Stimulated activated naive B cell treated with anti-CD40 and anti-IgM and Interleukin-4, amounts not matched to agents 10 μg/mL and 1 μg/mL and 100 μg/mL, for 72 hours (primary cell): ENCODE measurements at regions not wholly inside any gene's neighbourhood (a gene's known extent, or its start where the extent isn't known, plus 50 kb on each side); places are given as distances from the start of the nearest gene placed in this dataset.
A peak's percentile ranks its signal among the peaks of the same experiment; 100 is the strongest.
"Not testable (repeated sequence)": the region's sequence is repeated elsewhere in the genome, so short reads cannot be mapped to it uniquely, and the experiment has no call there.

Experiments
- ATAC-seq, 2 donors: fragments of 150-1000 bp; cut with Tn5 transposase; replicated peaks; 2 replicates each; pipeline ENCODE4 v1.10.0; 2021; ENCODE audit warnings: moderate library complexity in 1 of 2
- DNase-seq: peaks from one replicate; pipeline ENCODE4 v3.0.0; 2021
- H3K27ac Mint-ChIP-seq: one replicate; pipeline ENCODE4 v1.8.0; 2022; ENCODE audit warnings: mild to moderate bottlenecking, mixed read lengths
- H3K27me3 Mint-ChIP-seq, 2 donors: one replicate each; pipeline ENCODE4 v1.8.0; 2022; ENCODE audit warnings: mixed read lengths in 2 of 2
- H3K36me3 Mint-ChIP-seq, 2 donors: one replicate each; pipeline ENCODE4 v1.8.0; 2022; ENCODE audit warnings: mixed read lengths in 2 of 2, mild to moderate bottlenecking in 1 of 2
- H3K4me1 Mint-ChIP-seq, 2 donors: one replicate each; pipeline ENCODE4 v1.8.0; 2022; ENCODE audit warnings: mixed read lengths in 2 of 2, mild to moderate bottlenecking in 1 of 2
- H3K4me3 Mint-ChIP-seq, 2 donors: one replicate each; pipeline ENCODE4 v1.8.0; 2022; ENCODE audit warnings: mild to moderate bottlenecking in 2 of 2, mixed read lengths in 2 of 2, moderate library complexity in 1 of 2
- H3K9me3 Mint-ChIP-seq, 2 donors: one replicate each; pipeline ENCODE4 v1.8.0; 2022; ENCODE audit warnings: mixed read lengths in 2 of 2, mild to moderate bottlenecking in 1 of 2

- DNase-seq (no peak), ATAC-seq (no peak)
- H3K27me3 Mint-ChIP-seq = no peaks in the 10 kb centered on the region
- no peaks in the 10 kb centered on the region for H3K9me3 Mint-ChIP-seq
- H3K27ac Mint-ChIP-seq = no peak overlapping the region
- no peaks in the 10 kb centered on the region for H3K36me3 Mint-ChIP-seq
- peaks cover 0 to 3% of the 10 kb centered on the region in 2 donors for H3K4me1 Mint-ChIP-seq
- H3K4me3 Mint-ChIP-seq = no peak overlapping the region
Measured at GRCh38 chr5:131107128-131107527, 57.9 kb downstream of the HINT1 start.

GRCh38 chr5:131104169-131104808, 60.8 kb downstream of the HINT1 start:
- H3K27me3 Mint-ChIP-seq = no peaks in the 10 kb centered on the region
- DNase-seq (no peak), ATAC-seq (no peak)
- no peaks in the 10 kb centered on the region for H3K36me3 Mint-ChIP-seq
- H3K27ac Mint-ChIP-seq = no peak overlapping the region
- no peaks in the 10 kb centered on the region for H3K9me3 Mint-ChIP-seq
- no peak overlapping the region for H3K4me3 Mint-ChIP-seq
- no peaks in the 10 kb centered on the region for H3K4me1 Mint-ChIP-seq

- no peak overlapping the region for H3K27ac Mint-ChIP-seq
- peaks cover 0 to 1% of the 10 kb centered on the region in 2 donors for H3K4me1 Mint-ChIP-seq
- H3K27me3 Mint-ChIP-seq = peaks cover 15 to 19% of the 10 kb centered on the region in 2 donors
- ATAC-seq (no peak), DNase-seq (no peak)
- no peak overlapping the region for H3K4me3 Mint-ChIP-seq
- peaks cover 0 to 3% of the 10 kb centered on the region in 2 donors for H3K9me3 Mint-ChIP-seq
- no peaks in the 10 kb centered on the region for H3K36me3 Mint-ChIP-seq
Measured at GRCh38 chr5:131096774-131097710, 68.0 kb downstream of the HINT1 start.

GRCh38 chr5:131095561-131095960, 69.5 kb downstream of the HINT1 start:
- ATAC-seq, H3K27ac Mint-ChIP-seq, H3K4me1 Mint-ChIP-seq, DNase-seq, H3K9me3 Mint-ChIP-seq, H3K4me3 Mint-ChIP-seq, H3K36me3 Mint-ChIP-seq: not testable (repeated sequence)
- peaks cover 15 to 19% of the 10 kb centered on the region in 2 donors for H3K27me3 Mint-ChIP-seq

GRCh38 chr5:131084436-131084835, 80.6 kb downstream of the HINT1 start:
- no peak for ATAC-seq
- peaks cover 0 to 3% of the 10 kb centered on the region in 2 donors for H3K9me3 Mint-ChIP-seq
- no peak overlapping the region for H3K27ac Mint-ChIP-seq
- peaks cover 2 to 4% of the 10 kb centered on the region in 2 donors for H3K36me3 Mint-ChIP-seq
- H3K27me3 Mint-ChIP-seq = peaks cover 8 to 16% of the 10 kb centered on the region in 2 donors
- DNase-seq = no peak
- no peak overlapping the region for H3K4me3 Mint-ChIP-seq
- H3K4me1 Mint-ChIP-seq = no peaks in the 10 kb centered on the region

- ATAC-seq (no peak), DNase-seq (no peak)
- Mint-ChIP-seq H3K36me3 (no peaks in the 10 kb centered on the region), H3K4me1 (no peaks in the 10 kb centered on the region), H3K27ac (no peak overlapping the region), H3K4me3 (no peak overlapping the region), H3K9me3 (no peaks in the 10 kb centered on the region), H3K27me3 (peaks cover 0 to 12% of the 10 kb centered on the region in 2 donors)
Measured at GRCh38 chr5:131081913-131082488, 83.1 kb downstream of the HINT1 start.

GRCh38 chr5:131081374-131081773, 83.7 kb downstream of the HINT1 start:
- peaks cover 0 to 5% of the 10 kb centered on the region in 2 donors for H3K27me3 Mint-ChIP-seq
- H3K27ac Mint-ChIP-seq = no peak overlapping the region
- DNase-seq = no peak

GRCh38 chr5:131079232-131079631, 85.8 kb downstream of the HINT1 start:
- DNase-seq (no peak), ATAC-seq (no peak)
- H3K27me3 Mint-ChIP-seq = no peaks in the 10 kb centered on the region
- no peak overlapping the region for H3K4me3 Mint-ChIP-seq
- no peaks in the 10 kb centered on the region for H3K36me3 Mint-ChIP-seq
- H3K27ac Mint-ChIP-seq = no peak overlapping the region
- H3K4me1 Mint-ChIP-seq = no peaks in the 10 kb centered on the region
- no peaks in the 10 kb centered on the region for H3K9me3 Mint-ChIP-seq

More at GRCh38 chr5:131081374-131081773, 83.7 kb downstream of the HINT1 start:
- Mint-ChIP-seq H3K36me3 (no peaks in the 10 kb centered on the region), H3K9me3 (no peaks in the 10 kb centered on the region), H3K4me1 (no peaks in the 10 kb centered on the region), H3K4me3 (no peak overlapping the region)
- no peak for ATAC-seq

GRCh38 chr5:131068893-131069643, 96.0 kb downstream of the HINT1 start:
- ATAC-seq (peak; percentile 98), DNase-seq (peak; percentile 5)
- H3K27me3 Mint-ChIP-seq = no peaks in the 10 kb centered on the region
- no peak overlapping the region for H3K27ac Mint-ChIP-seq
- H3K9me3 Mint-ChIP-seq = peaks cover 25 to 35% of the 10 kb centered on the region in 2 donors
- no peak overlapping the region for H3K4me3 Mint-ChIP-seq
- H3K4me1 Mint-ChIP-seq = peaks cover 35 to 49% of the 10 kb centered on the region in 2 donors
- H3K36me3 Mint-ChIP-seq = peaks cover 15 to 29% of the 10 kb centered on the region in 2 donors

GRCh38 chr5:131068076-131068475, 97.0 kb downstream of the HINT1 start:
- peaks cover 18 to 35% of the 10 kb centered on the region in 2 donors for H3K36me3 Mint-ChIP-seq
- ATAC-seq (no peak), DNase-seq (no peak)
- H3K4me3 Mint-ChIP-seq = no peak overlapping the region
- peaks cover 32 to 43% of the 10 kb centered on the region in 2 donors for H3K9me3 Mint-ChIP-seq
- no peak overlapping the region for H3K27ac Mint-ChIP-seq
- H3K4me1 Mint-ChIP-seq = peaks cover 35 to 54% of the 10 kb centered on the region in 2 donors
- H3K27me3 Mint-ChIP-seq = no peaks in the 10 kb centered on the region

- H3K27me3 Mint-ChIP-seq = no peaks in the 10 kb centered on the region
- H3K27ac Mint-ChIP-seq = no peak overlapping the region
- DNase-seq = no peak
- ATAC-seq = no peak
- peaks cover 18 to 37% of the 10 kb centered on the region in 2 donors for H3K36me3 Mint-ChIP-seq
- peaks cover 34 to 46% of the 10 kb centered on the region in 2 donors for H3K9me3 Mint-ChIP-seq
- H3K4me3 Mint-ChIP-seq = no peak overlapping the region
- peaks cover 35 to 54% of the 10 kb centered on the region in 2 donors for H3K4me1 Mint-ChIP-seq
Measured at GRCh38 chr5:131067636-131068035, 97.4 kb downstream of the HINT1 start.

- Mint-ChIP-seq H3K4me3 (no peak overlapping the region), H3K27ac (no peak overlapping the region), H3K4me1 (peaks cover 27 to 46% of the 10 kb centered on the region in 2 donors), H3K9me3 (peaks cover 36 to 46% of the 10 kb centered on the region in 2 donors), H3K36me3 (peaks cover 18 to 37% of the 10 kb centered on the region in 2 donors), H3K27me3 (no peaks in the 10 kb centered on the region)
- ATAC-seq = peak in 1 of 2 donors; percentile 26
- DNase-seq = no peak
Measured at GRCh38 chr5:131064669-131065371, 100.2 kb downstream of the HINT1 start.

- ATAC-seq = no peak
- Mint-ChIP-seq H3K27me3 (peaks cover 2 to 8% of the 10 kb centered on the region in 2 donors), H3K4me1 (no peaks in the 10 kb centered on the region)
Measured at GRCh38 chr5:131042021-131042789, 122.9 kb downstream of the HINT1 start.

More at GRCh38 chr5:131042021-131042789, 122.9 kb downstream of the HINT1 start:
- Mint-ChIP-seq H3K36me3 (peaks cover 0 to 6% of the 10 kb centered on the region in 2 donors), H3K9me3 (peaks cover 0 to 4% of the 10 kb centered on the region in 2 donors), H3K4me3 (no peak overlapping the region), H3K27ac (no peak overlapping the region)
- DNase-seq = no peak
